Ureter (tissue), 1 donor: ENCODE measurements at regions not wholly inside any gene's neighbourhood (a gene's known extent, or its start where the extent isn't known, plus 50 kb on each side); places are given as distances from the start of the nearest gene placed in this dataset.
"Not testable (repeated sequence)": the region's sequence is repeated elsewhere in the genome, so short reads cannot be mapped to it uniquely, and the experiment has no call there.

Experiments
- DNase-seq: peaks from one replicate; pipeline ENCODE4 v3.0.0-alpha.2; 2020; ENCODE audit warnings: low spot score
- donor health status: DM: yes; HTN: yes; CAD: no.

DNA sequence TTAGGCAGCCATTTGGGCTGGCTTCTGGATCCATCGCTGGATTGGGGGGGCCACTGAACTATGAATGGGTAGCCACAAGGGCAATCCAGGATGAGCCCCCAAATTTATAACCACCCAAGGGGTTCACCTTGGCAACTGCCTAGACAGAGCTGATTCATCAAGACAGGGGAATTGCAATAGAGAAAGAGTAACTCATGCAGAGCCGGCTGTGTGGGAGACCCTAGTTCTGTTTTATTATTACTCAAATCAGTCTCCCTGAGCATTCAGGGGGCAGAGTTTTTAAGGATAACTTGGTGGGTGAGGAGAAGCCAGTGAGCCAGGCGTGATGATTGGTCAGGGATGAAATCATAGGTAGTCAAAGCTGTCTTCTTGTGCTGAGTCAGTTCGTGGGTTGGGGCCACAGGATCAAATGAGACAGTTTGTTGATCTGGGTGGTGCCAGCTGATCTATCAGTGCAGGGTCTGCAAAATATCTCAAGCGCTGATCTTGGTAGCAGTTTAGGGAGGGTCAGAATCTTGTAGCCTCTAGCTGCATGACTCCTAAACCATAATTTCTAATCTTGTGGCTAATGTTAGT, 57.9 kb downstream of the DNAJB9 start:
- no peak for DNase-seq

DNA sequence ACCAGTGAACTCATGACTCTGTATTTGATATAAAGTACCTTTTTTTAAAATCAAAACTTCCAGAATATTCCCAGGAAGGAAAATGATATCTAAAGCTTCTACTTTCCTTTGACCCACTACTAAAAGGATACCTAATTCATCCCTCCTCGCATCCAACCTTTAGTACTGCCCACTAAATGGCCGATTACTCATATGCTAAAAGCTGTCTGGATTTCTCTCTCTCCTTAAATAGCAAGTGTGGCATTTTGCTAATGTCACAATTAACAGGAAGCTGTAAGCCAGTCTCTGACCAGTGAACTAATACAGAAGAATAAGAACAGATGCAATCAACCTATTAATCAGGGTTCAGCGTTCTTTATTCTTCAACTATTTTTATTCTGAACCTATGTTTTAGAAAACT, 59.0 kb downstream of the DNAJB9 start:
- DNase-seq: no peak

DNA sequence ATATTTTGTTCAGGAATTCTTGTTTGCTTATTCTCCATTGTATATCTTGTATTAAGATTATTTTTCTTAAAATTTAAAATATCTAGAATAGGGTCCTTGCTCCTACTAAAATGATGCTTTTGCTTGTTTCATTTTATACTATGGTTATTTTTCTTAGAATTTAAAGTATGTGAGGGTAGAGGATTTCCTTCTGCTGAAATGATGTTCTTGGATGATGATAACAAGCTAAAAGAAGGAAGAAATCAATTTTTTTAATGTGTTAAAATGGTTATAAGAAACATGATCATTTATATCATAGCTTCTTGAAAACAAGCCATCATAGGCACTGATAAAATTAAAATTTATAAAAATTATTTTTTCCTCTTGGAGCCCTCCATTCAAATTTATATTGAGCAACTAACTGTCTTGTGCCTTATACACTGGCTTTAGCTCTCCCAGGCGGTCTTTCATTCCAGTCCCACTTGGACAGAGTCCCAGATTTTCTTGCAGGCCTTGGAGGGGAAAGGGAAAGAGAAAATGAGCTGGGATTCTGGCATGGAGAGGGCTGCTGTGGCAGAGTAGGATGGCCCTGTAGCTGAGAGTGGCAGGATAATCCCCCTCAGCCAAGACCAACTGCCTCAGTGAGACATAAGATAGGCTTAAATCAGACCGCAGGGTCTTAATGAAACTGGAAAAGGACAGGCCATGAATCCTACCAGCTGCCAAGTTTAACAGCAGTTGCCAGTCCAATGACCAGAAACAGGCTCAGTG, 60.2 kb downstream of the DNAJB9 start:
- no peak for DNase-seq

DNA sequence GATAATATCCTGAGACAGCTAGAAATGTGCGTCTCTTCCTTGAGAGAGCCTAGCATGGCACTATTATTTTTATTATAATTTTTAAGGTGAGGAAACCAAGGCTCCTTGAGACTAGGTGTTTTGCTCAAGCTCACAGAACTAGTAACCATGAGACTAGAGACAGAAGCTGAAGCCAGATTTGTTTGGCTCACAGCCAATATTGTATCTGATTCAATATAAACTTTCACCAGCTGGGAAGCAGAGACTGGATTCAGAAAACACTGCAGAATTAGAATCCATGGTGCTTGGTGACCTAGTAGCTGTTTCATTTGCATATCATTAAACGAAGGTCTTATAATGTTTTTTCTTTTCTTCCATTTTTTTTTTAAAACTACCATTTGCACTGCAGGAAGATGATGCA, 64.4 kb downstream of the DNAJB9 start:
- no peak for DNase-seq

DNA sequence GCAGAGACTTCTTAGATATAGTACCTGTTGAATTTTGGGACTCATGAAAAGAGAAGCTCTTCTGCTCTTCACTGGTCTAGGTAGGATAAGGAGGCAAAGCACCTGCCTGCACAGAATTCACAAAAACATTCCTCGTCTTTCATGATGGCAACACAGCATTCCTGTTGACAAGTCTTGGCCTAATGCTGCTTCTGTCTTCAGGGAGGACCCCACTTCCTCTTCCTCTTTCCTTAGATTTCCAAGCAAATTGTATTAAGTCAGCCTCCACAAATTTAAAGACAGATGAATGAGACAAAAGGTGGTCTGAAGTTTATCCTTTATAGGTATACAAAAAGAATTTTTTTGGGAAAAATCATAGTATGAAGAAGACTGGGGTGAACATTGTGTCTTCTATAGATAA, 64.9 kb downstream of the DNAJB9 start:
- no peak for DNase-seq

DNA sequence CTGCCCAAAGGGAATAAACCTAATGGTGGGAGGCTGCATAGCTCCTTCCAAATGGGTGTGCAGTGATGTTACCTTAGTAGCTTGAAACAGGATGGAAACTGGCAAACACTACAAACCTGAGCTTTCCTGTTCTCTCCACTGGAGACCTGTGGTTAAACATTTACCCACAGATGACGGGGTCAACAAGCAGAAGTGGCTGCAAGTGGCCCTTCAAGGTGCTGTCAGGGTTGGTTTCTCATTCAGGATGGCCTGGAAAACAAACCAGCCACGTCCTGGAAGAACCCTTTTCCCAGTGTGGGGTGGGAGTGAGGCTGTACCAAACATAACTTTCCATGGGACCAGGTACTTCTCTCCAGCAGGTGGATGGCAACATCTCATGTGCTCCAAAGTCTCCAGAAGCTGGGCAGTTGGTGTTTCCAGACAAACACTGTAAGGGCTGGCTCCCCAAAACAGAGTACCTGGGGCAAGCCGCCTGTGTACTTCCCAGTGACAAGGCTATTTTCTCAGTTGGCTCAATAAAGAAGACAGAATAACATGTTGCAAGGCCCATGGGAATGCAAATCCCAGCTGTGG, 67.5 kb downstream of the DNAJB9 start:
- DNase-seq: no peak

DNA sequence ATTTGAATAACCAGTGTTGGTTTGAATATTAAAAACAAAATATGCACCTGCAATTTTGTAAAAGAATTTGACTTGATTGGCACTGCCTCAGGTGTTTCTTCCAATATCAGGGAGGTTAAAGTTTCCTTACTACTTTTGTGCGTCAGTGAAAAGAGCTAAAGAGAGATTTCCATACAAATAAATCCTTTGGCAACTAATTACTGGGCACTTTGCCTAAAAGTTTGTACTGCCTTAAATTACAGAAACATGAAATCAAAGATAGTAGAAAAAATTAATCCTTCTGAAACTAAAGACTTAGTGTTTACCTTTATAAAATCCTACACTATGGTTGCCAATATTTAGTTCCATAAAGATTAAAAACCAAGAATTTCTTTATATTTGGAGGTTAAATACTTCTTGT, 72.5 kb downstream of the DNAJB9 start:
- DNase-seq: no peak

DNA sequence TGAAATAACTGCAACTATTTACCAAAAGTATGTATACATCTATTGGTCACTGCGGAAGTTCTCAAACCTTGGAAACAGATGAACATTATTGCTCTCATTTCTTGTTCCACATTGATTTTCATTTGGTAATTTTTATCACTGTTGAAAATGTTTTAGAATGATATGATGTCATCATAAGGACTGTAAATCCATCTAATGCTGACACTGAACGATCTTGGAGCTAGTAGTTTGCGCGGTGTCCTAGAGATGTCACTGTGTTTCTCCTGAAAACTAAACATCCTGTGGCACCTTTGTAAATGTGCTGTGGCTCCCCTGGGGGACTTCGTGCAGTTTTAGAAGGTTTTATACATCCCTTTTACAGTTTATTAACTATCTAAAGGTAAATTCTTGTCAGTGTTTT, 73.5 kb downstream of the DNAJB9 start:
- no peak for DNase-seq

DNA sequence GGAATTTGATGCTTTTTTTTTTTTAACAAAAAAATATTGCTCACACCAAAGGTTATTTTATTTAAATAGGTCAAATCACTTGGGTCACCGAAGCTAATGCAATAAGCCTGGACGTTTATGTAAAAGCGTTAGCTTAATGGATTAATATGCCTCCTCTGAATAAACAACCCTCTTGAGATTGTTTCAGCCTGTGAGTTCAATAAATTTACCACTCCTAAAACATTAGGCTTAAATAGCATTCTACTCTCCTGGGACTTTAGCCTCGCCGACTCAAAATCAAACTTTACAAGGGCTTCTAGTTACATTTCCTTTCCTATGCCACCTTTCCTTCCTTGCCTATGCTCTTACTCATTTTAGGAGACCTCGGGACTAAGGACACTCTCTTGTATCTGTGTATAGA, 79.3 kb downstream of the DNAJB9 start:
- no peak for DNase-seq

DNA sequence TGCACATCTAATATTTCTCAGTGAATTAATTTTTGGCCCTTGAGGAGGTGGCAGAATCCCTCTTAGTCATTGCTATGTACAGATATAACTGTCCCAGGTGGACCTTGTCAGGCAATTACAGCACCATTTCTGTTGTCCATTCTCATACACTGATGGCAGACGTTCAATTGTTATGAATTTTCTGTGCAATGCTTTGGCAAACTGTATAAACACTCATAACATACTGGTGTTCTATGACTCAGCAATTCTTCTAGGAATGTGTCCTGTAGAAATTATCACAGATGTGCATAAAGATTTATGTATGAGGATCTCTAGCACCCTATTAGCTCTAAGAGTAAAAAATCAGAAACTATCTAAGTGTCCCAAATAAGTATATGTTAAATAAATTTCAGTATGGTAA, 80.8 kb downstream of the DNAJB9 start:
- DNase-seq: no peak

DNA sequence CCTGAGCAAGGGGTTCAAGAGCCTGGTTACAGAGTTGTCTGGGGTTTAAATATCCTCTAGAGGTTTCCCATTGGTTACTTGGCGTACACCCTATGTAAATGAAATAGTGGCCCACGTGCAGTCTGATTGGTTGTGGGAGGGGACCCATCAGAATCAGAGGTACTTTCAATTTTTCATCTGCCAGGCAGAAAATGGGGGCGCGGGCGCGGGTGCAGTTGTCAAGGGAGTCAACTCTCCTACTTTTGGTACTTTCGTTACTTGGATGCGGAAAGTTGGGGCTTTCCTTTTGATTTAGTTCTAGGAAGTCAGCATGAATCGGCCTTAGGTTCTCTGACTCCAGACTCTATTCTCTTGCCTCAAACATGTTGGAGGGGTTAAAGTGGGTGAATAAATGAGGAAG, 83.2 kb downstream of the DNAJB9 start:
- DNase-seq: no peak

DNA sequence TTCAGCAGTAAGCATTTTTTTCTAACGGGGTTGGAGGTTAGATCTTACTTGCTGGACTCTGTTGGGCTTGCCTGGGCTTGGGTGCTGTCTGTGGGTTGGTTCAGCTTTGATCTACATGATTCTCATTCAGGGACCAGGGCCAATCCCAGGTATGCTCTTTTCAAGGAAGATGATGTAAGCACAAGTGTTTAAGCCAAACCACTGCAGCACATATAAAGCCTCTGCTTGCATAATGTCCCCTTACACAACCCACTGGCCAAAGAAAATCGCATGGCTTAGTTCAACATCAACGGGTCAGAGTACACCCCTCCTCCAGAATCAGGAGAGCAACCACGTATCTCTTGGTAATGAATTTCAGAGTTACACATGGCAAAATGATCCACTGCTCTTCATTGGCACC, 83.9 kb downstream of the DNAJB9 start:
- DNase-seq: no peak

DNA sequence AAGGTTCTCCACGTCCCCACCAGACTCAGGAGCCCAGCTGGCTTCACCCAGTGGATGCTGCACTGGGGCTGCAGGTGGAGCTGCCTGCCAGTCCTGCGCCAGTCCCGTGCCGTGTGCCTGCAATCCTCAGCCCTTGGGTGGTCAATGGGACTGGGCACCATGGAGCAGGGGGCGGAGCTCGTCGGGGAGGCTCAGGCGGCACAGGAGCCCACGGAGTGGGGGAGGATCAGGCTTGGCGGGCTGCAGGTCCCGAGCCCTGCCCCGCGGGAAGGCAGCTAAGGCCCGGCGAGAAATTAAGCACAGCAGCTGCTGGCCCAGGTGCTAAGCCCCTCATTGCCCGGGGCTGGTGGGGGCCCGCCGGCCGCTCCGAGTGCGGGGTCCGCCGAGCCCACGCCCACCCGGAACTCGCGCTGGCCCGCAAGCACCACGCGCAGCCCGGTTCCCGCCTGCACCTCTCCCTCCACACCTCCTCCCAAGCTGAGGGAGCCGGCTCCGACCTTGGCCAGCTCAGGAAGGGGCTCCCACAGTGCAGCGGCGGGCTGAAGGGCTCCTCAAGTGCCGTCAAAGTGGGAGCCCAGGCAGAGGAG, 87.6 kb downstream of the DNAJB9 start:
- not testable (repeated sequence) for DNase-seq

DNA sequence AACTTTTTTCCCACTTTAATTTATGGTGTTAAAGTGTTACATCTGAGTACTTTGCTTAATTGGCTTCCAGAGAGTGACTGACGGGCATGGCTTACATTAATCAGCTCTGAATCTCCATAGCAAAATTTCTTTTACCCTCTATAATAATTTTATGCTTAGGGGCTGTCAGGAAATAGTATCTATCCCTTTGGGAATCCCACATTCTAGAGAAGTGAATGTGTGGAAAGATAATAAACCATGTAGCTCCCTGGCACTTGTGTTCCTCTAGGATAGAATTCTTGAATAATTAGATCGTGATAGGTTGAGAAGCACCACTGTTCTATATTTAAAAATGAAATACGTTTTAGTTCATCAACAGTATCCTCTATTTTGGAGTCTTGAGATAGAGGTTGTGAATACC, 89.6 kb downstream of the DNAJB9 start:
- no peak for DNase-seq

DNA sequence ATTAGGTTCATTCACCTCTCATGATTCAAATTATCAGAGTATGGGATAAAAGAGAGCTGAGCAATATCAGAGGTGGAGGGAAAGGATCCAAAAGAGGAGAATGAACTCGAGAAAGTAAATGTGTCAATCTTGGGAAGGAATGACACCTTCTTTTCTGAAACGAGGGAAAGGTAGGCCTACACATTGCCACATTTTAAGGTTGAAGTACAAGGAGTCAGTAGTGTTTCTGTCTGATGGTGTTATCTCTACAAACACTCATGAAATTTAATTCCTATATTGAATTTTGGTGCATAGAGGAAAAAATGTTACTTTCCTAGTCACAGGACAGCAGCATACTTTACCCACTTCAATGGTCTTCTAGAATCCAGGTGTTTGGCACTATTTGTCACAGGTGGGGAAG, 90.2 kb downstream of the DNAJB9 start:
- DNase-seq: no peak

DNA sequence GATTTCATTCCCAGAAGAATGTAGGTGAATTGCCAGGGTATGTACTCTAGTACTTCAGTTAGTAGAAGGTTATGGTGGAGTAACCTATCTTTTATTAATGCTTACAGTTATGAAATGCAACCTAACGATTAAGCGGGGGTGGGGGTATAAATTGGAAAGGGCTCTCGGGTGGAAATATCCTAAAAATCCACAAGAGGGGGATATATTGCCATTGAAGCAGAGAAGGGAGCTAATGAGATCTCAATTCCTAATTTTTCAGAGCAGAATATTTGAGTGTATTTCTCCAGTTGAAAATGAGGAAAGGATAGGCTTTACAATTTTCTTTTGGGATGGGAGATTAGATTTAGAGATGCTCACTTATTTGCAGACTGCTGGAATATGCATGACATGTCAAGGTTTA, 90.8 kb downstream of the DNAJB9 start:
- DNase-seq: no peak

DNA sequence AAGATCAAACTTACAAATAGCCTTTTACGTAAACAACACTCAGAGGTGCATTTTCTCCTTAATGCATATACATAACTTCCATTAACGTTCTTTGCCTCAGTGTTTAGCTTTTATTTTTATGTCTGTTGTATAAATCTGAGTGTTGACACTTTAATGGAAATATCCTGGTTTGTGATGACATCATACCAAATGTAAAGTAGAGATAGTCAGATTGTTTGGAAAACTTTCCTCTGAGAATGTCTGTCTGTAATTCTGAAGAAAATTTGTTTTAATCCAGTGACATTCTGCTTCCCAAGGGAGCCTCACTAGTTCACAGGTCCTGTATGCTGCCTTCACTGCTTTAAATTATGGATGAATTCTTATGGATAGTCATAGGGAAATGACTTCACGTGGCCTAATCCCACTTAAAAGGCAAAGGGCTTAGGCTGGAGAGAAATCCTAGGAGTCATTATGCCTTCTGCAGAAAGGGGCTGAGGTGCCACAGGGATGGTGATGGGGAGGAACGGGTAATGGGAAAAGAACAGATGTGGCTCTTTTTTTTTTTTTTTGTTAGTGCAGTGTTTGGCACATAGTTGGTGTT, 93.2 kb downstream of the DNAJB9 start:
- DNase-seq: no peak

DNA sequence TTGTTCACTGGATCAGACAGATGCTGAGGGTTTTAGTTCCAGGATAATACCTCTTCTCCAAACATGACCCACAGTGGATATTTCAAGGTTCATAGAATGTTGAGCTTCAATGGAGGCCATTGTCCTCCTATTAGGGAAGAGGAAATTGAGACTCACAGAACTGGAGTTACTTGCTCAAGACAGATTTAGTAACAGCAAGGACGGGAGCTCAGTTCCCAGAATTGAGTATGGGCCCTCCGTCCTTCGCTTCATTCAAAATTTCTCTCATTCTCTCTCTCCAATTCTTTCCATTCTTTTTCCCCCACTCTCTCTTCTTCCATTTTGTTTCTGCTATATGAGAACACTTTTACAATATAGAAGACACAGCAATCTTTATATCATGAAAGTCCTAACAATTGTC, 94.0 kb downstream of the DNAJB9 start:
- DNase-seq: no peak

DNA sequence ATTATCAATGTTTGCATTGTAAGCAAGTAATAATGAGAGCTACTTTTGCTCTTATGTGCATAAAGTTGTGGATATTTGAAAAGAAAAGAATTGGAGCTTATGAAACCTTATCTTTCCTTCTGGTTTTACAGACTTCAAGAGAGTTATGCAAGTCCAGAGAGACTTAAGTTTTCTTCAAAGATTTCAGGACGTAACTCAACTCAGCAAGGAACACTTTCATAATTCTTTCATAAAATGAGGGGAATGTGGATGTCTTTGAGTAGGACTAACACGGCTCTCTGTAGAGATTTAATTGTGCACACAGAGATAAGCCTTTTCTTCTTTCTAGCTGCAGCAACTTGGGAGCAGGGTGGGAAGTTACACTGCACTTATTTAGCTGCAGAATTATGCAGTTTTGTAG, 97.5 kb downstream of the DNAJB9 start:
- no peak for DNase-seq

DNA sequence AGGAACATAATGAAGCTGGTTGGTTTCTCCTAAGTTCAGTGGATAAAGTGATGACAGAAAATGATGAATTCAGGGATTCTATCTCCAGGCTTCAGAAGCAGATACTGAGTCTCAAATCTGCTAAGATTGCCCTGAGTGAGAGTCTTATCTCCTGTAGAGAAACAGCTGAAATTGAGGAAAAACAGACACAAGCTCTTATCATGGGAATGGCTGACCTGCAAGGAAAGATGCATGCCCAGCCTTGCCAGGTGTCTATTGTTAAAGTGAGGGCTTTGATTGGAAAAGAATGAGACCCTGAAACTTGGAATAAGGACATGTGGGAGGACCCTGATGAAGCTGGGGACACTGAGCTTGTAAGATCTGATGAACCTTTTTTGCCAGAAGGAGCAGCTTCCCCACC, 100.3 kb downstream of the DNAJB9 start:
- no peak for DNase-seq

DNA sequence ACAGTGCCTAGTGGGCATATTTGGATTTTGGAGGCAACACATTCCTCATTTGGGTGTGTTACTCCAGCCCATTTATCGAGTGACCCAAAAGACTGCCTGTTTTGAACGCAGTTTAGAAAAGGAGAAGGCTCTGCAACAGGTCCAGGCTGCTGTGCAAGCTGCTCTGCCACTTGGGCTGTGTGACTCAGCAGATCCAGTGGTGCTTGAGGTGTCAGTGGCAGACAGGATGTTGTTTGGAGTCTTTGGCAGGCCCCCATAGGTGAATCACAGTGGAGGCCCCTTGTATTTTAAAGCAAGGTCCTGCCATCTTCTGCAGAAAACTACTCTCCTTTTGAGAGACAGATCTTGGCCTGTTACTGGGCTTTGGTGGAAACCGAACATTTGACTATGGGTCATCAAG, 104.0 kb downstream of the DNAJB9 start:
- not testable (repeated sequence) for DNase-seq

DNA sequence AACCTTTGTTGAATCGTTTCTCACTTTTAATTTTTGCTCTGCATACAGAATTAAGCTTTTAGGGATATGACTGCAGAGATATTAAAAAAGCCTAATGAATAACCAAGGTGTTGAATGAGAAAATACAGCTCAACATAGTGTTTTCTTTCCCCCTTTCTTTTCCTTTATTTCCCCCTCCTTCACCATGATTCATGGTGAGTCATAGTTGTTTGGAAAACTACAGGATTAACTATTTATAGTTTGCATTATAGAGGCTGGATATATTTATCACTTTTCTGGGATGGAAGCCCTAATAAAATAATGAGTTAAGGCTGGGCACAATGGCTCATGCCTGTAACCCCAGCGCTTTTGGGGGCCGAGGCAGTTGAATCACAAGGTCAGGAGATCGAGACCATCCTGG, 115.0 kb downstream of the DNAJB9 start:
- no peak for DNase-seq

DNA sequence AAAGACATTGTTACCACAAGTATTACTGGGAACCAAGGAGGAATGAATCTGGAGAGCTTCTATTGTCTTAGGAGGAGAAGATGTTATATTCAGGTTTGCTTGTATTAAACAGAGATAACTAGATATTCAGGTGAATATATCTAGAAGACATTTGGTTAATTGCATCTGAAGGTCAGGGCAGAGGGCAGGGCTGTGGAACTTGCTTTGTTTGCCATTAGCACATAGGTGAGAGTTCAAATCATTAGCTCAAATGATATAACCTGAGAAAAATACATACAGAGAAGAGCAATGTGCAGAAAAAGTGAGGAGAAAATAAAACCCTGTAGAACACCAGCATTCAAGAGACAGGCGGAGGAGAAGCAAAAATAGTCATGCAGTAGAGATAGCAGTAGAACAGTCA, 116.8 kb downstream of the DNAJB9 start:
- no peak for DNase-seq
